Astrocyte (in vitro differentiated cells and primary cell): ENCODE measurements at regions not wholly inside any gene's neighbourhood (a gene's known extent, or its start where the extent isn't known, plus 50 kb on each side); places are given as distances from the start of the nearest gene placed in this dataset.

Source experiments
- DNase-seq: peaks from one replicate; pipeline ENCODE4 v3.0.0-alpha.2; 2010; ENCODE audit warnings: low read depth
- FAIRE-seq: peaks from 2 replicates; lab custom pipeline; 2011; peaks lifted over from hg19 to GRCh38; lab: Jason Lieb, UNC
- H2AFZ ChIP-seq: 2 replicates; pipeline ENCODE4 v1.6.0; 2012; ENCODE audit warnings: low read depth, low read length, inconsistent platforms
- H3K27ac ChIP-seq: 2 replicates; pipeline ENCODE4 v1.5.1; 2011; ENCODE audit warnings: low read depth, low read length, inconsistent platforms
- H3K27me3 ChIP-seq: 2 replicates; pipeline ENCODE4 v1.6.0; 2011; ENCODE audit warnings: low read length, inconsistent platforms; ENCODE audit not compliant: insufficient read depth
- H3K36me3 ChIP-seq: 2 replicates; pipeline ENCODE4 v1.5.1; 2011; ENCODE audit warnings: low read length, inconsistent platforms; ENCODE audit not compliant: insufficient read depth
- H3K4me1 ChIP-seq: 2 replicates; pipeline ENCODE4 v1.5.1; 2011; ENCODE audit warnings: low read length, inconsistent platforms; ENCODE audit not compliant: insufficient read depth
- H3K4me2 ChIP-seq: 2 replicates; pipeline ENCODE4 v1.6.0; 2012; ENCODE audit warnings: low read length, inconsistent platforms
- H3K4me3 ChIP-seq: 2 replicates; pipeline ENCODE4 v1.5.1; 2011; ENCODE audit warnings: low read depth, mild to moderate bottlenecking, low read length, inconsistent platforms; ENCODE audit not compliant: insufficient read depth
- H3K79me2 ChIP-seq: 2 replicates; pipeline ENCODE4 v1.6.0; 2012; ENCODE audit warnings: mild to moderate bottlenecking, low read length, inconsistent platforms; ENCODE audit not compliant: insufficient read depth
- H3K9ac ChIP-seq: 2 replicates; pipeline ENCODE4 v1.6.0; 2012; ENCODE audit warnings: mild to moderate bottlenecking, low read length, inconsistent platforms
- H3K9me3 ChIP-seq: 2 replicates; pipeline ENCODE4 v1.5.1; 2012; ENCODE audit warnings: low read depth, mild to moderate bottlenecking, low read length, inconsistent platforms; ENCODE audit not compliant: insufficient read depth
- H4K20me1 ChIP-seq: 2 replicates; pipeline ENCODE4 v1.6.0; 2012; ENCODE audit warnings: low read length, inconsistent platforms; ENCODE audit not compliant: insufficient read depth
- H3K27ac Mint-ChIP-seq: one replicate; pipeline ENCODE4 v1.8.0; 2021; ENCODE audit warnings: mild to moderate bottlenecking, mixed read lengths; ENCODE audit not compliant: unreplicated experiment
- H3K27me3 Mint-ChIP-seq: one replicate; pipeline ENCODE4 v1.8.0; 2021; ENCODE audit warnings: low read depth, mixed read lengths; ENCODE audit not compliant: unreplicated experiment
- H3K36me3 Mint-ChIP-seq: one replicate; pipeline ENCODE4 v1.8.0; 2021; ENCODE audit warnings: low read depth, mixed read lengths; ENCODE audit not compliant: unreplicated experiment
- H3K4me1 Mint-ChIP-seq: one replicate; pipeline ENCODE4 v1.8.0; 2021; ENCODE audit warnings: low read depth, mixed read lengths; ENCODE audit not compliant: unreplicated experiment
- H3K4me3 Mint-ChIP-seq: one replicate; pipeline ENCODE4 v1.8.0; 2021; ENCODE audit warnings: mild to moderate bottlenecking, moderate library complexity, mixed read lengths; ENCODE audit not compliant: unreplicated experiment
- H3K9me3 Mint-ChIP-seq: one replicate; pipeline ENCODE4 v1.8.0; 2021; ENCODE audit warnings: mild to moderate bottlenecking, mixed read lengths; ENCODE audit not compliant: unreplicated experiment
- CTCF ChIP-seq: IDR thresholded peaks from 2 replicates; pipeline ENCODE4 v1.5.1; 2011; ENCODE audit warnings: low read depth, mild to moderate bottlenecking, inconsistent platforms, low read length, moderate library complexity; ENCODE audit not compliant: insufficient read depth
- EZH2 ChIP-seq: IDR thresholded peaks from 2 replicates; pipeline ENCODE4 v1.6.1; 2012; ENCODE audit warnings: mild to moderate bottlenecking, low read length, inconsistent platforms; ENCODE audit not compliant: insufficient read depth

- TF ChIP-seq EZH2 (no peak), CTCF (no peak)
- peak overlapping the region; percentile 75 for H3K27ac Mint-ChIP-seq
- Histone ChIP-seq H3K79me2 (no peaks in the 10 kb centered on the region), H4K20me1 (no peaks in the 10 kb centered on the region), H3K36me3 (no peaks in the 10 kb centered on the region), H3K4me2 (no peak overlapping the region), H3K27me3 (no peaks in the 10 kb centered on the region), H3K4me1 (no peaks in the 10 kb centered on the region), H3K9ac (no peak overlapping the region), H2AFZ (no peak overlapping the region), H3K9me3 (no peaks in the 10 kb centered on the region), H3K4me3 (no peak overlapping the region), H3K27ac (no peak overlapping the region)
- H3K36me3 Mint-ChIP-seq: no peaks in the 10 kb centered on the region
- FAIRE-seq (no peak), DNase-seq (no peak)
- H3K4me3 Mint-ChIP-seq: no peak overlapping the region
- no peaks in the 10 kb centered on the region for H3K27me3 Mint-ChIP-seq
- H3K4me1 Mint-ChIP-seq: peaks cover 10% of the 10 kb centered on the region
- no peaks in the 10 kb centered on the region for H3K9me3 Mint-ChIP-seq
Observed at GRCh38 chr13:91232716-91233115, 114.8 kb upstream of the MIR17HG start.

GRCh38 chr13:91233291-91233690, 114.2 kb upstream of the MIR17HG start:
- TF ChIP-seq EZH2 (no peak), CTCF (no peak)
- H3K9ac ChIP-seq: no peak overlapping the region
- H3K4me3 ChIP-seq: no peak overlapping the region
- Mint-ChIP-seq H3K4me1 (peaks cover 6% of the 10 kb centered on the region), H3K4me3 (no peak overlapping the region), H3K36me3 (no peaks in the 10 kb centered on the region), H3K27ac (peak overlapping the region; percentile 75), H3K9me3 (no peaks in the 10 kb centered on the region), H3K27me3 (no peaks in the 10 kb centered on the region)
- no peak overlapping the region for H3K27ac ChIP-seq
- H3K4me1 ChIP-seq: no peaks in the 10 kb centered on the region
- no peaks in the 10 kb centered on the region for H3K36me3 ChIP-seq
- DNase-seq (no peak), FAIRE-seq (no peak)
- no peaks in the 10 kb centered on the region for H3K79me2 ChIP-seq
- H4K20me1 ChIP-seq: no peaks in the 10 kb centered on the region
- H2AFZ ChIP-seq: no peak overlapping the region
- no peak overlapping the region for H3K4me2 ChIP-seq
- no peaks in the 10 kb centered on the region for H3K9me3 ChIP-seq
- H3K27me3 ChIP-seq: no peaks in the 10 kb centered on the region

GRCh38 chr13:91236182-91236581, 111.3 kb upstream of the MIR17HG start:
- no peaks in the 10 kb centered on the region for H4K20me1 ChIP-seq
- Mint-ChIP-seq H3K9me3 (no peaks in the 10 kb centered on the region), H3K4me3 (no peak overlapping the region), H3K27ac (no peak overlapping the region), H3K36me3 (no peaks in the 10 kb centered on the region), H3K27me3 (no peaks in the 10 kb centered on the region), H3K4me1 (peaks cover 6% of the 10 kb centered on the region)
- TF ChIP-seq EZH2 (no peak), CTCF (no peak)
- no peak overlapping the region for H3K9ac ChIP-seq
- H3K4me1 ChIP-seq: no peaks in the 10 kb centered on the region
- H3K79me2 ChIP-seq: no peaks in the 10 kb centered on the region
- H3K9me3 ChIP-seq: no peaks in the 10 kb centered on the region
- FAIRE-seq: no peak
- H3K4me3 ChIP-seq: no peak overlapping the region
- no peak overlapping the region for H3K27ac ChIP-seq
- no peaks in the 10 kb centered on the region for H3K27me3 ChIP-seq
- no peak for DNase-seq
- no peaks in the 10 kb centered on the region for H3K36me3 ChIP-seq
- no peak overlapping the region for H3K4me2 ChIP-seq
- no peak overlapping the region for H2AFZ ChIP-seq
